Fibroblast of skin of abdomen (primary cell): ENCODE measurements at regions not wholly inside any gene's neighbourhood (a gene's known extent, or its start where the extent isn't known, plus 50 kb on each side); places are given as distances from the start of the nearest gene placed in this dataset.

Experiments used
- DNase-seq: peaks from one replicate; pipeline ENCODE4 v3.0.0-alpha.2; 2013

DNA sequence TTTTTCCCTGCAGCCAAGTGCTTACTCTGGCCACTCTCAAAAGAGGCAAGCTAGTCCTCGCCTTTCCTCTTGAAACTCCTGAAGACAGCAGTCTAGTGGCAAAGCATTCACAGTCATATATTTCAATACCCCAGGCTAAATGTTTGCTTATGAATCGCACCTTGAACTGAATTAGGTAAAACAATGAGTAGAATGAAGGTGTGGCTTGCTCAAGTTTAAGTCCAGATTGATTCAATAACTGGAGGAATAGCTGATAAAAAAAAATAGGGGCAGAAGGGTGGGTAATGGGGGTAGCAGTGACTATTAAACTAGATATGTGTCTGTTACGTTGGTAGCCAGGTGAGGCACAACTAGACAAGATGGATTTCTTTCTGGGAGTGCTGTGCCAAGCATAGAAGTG, 88.2 kb upstream of the EPB41L3 start:
- no peak for DNase-seq

DNA sequence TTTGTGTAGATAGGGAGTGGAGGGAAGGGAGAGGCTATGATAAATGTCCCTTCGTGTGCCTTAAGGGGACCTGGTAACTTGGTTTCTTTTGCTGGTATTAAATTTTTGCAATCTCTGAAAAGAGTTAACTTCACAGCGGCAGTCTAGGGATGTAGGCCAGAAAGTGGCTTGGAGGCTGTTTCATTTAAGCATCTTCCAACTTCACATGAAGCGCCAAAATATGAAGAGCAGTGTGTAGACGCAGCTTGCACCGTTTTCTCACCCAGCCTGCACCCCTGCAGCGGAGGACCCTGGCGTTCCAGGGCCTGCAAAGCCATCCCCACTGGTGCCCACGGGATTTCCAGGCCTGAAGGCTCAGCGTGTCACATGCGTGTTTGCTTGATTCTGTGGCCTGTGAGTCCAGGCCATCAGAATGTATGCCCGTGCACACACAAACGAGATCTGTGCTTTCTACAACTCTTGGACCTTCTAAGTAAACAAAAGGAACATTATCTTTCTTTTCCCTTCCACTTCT, 87.2 kb upstream of the EPB41L3 start:
- no peak for DNase-seq

DNA sequence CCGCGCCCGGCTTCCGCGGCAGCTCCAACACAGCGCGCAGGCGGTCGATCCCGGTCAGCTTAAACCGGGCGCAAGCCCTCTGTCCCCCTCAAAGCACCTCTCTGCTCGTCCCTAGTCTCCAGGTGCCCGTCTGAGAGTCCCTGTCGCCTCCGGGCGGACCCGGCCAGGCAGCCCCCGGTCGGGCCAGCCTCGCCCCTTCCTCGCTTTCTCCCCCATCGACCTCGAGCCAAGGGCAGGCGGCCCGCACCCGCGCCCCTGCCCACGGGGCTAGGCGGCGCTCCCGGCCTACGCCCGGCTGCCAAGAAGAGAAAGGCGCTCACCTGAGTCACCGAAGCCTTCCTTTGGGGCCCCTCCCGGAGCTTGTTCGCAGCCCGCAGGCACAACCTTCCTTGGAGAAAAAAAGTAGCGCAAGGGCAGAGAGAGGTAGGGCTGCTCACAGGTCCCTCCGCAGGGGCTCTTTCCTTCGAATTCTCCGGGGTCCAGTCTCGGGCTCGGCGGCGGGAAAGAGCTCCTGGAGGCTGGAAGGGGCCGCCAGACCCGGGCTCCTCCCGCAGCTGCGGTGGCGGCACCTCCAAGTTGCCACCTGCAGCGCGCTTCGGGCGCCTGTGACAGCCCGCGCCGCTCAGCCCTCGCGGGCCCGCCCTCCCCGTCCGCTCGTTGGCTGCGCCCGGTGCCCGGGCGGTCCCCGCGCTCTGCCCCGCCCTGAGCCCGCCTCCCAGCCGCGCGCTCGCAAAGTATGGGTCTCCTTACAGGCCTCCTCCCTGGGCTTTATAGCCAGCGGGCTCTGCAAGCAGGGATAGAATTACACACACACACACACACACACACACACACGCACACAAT, 86.5 kb upstream of the EPB41L3 start:
- peak; percentile 64 for DNase-seq

DNA sequence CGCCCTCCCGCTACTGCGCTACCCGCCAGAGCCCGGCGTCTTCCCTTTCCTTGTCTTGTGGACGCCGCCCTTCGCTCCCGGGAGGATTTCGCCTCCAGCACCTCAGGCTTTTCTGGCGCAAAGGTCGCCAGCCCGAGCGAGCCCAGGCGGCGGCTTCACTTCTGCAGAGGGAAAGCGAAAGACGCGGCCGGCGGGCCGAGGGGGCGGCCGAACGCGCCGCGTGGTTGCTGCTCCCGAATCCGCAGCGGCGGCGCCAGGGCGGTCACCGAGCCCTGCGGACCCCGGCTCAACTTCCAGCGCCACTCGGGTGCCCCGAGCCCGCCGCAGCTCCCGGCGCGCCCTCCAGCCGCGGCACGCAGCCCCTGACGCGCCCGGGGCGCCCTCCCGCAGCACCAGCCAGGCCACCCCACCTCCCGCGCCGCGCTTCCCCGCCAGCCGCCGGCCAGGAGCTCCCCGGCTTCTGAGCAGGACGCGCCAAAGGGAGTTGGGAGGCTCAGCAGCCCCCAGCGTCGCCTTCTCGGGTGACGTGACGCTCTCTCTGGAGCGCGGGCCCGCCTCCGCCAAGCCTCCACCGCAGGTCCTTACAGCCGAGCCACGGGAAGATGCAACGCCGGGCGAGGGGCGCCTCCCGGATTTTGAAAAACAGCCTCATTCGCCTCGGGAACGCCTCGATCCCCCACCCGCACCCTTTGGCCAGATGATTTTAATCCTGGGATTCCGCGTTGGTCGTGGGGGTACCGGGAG, 84.9 kb upstream of the EPB41L3 start:
- peak; percentile 23 for DNase-seq

DNA sequence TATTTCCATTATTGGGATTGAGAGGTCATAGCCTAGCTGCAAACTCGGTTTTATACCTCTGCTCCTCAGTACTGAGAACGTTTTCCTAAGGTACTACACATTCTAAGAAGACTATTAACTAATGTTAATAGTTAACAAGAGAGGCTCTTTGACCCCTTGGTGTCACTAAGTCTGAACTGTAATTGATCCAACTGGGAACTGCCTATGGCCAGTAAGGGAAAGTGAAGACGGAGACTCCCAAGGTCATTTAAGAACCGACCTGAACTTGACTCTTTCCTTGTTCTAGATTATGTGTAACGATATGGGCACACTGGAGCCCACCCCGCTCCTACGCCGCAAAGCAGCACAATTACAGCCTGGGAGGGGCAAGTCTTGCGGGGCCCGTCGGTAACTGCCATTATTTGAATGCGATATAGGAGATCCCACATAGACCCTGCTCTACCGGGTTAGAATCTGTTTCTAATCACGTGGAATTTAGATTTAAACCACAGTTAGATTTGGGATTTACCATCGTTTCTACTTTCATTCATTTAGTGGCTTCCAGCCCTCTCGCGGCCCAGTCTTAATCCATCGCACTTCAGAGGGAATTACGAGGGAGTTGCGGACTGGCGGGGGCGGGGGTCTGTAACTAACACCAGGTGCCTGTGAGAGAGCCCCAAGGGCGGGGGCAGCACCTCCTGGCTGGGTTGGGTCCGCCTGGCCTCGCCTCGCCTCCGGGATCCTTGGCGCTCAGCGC, 84.1 kb upstream of the EPB41L3 start:
- DNase-seq: no peak

DNA sequence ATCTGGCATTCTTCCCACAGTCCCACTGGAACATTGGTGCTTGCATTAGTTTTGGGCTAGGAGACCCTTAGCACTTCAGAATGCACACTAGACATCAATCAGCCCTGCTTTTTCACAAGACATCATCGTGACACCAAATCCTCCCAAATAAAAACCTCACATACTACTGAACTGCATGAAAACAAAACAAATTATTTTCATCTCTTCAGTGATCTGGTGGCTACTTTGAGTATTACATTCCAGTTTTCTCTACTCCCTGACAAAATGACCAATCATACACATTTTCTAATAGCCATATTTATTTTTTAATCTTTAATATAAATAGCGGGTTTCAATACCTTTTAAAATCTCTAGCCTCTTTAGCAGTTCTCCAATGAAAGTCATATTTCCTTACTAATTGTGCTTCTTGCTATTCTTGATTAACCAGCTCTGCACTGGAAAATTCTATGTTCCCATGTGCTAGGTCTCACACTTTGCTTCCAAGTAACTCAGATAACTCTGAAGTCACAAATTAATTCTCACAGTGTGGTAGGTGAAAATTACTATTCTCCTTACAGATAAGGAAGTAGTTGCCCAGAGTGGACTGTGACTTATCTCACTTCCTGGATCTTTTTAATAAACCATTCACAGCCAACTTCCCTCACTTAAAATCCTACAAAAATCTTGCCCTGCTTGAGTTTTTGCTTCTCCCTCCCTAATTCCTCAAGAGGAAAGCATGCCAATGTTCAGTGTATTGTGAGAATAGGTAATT, 82.5 kb upstream of the EPB41L3 start:
- no peak for DNase-seq

DNA sequence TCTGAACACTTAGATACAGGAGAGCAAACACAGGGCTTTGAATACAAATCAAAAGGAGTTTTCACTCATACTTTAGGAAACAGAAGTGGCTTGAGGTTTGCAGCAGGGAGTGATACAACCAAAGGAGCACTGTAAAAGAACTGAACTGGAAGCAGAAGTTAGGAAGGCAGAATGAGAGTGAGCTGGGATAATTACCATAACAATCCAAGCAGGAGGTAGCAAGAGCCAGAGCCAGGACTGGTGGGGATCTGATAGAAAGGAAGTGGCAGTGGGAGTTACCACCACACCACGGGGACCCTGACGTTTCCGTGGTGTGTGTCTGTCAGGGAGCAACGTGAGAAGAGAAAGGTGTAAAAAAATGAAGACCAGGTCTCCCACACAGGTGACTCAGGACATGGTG, 81.3 kb upstream of the EPB41L3 start:
- DNase-seq: no peak

DNA sequence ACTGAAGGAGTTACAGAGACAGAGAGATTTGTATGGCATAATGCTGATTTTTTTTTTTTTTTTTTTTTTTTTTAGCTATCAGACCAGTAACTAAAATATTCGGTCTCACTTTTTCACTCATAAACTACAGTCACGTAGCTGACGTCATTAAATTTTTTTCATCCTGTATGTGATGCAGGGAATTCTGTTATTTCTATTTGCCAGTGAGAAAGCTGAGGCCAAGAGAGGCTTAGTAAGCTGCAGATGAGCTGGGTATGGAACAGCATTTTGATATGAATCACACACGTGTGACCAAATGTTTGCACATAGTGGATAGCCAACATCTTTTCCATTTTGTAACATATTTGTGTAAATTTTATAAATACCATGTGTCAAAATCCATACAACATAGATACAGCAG, 79.1 kb upstream of the EPB41L3 start:
- no peak for DNase-seq

DNA sequence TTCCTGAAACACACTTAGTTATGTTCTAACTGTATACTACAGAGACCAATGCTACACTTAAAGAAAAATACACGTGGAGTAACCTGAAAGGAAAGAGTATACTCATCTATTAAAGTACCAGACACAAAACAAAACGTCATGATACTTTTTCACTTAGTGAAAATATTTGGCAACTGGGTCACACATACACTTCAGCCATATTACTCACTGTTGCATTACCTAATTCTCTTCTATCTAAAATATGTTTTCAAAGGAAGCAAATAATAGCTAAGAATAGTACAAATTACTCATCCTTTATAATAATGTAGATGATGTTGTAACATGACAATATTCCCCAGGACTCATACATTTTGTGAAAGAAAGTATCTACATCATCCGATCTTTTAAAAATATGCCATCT, 76.5 kb upstream of the EPB41L3 start:
- peak; percentile 44 for DNase-seq

DNA sequence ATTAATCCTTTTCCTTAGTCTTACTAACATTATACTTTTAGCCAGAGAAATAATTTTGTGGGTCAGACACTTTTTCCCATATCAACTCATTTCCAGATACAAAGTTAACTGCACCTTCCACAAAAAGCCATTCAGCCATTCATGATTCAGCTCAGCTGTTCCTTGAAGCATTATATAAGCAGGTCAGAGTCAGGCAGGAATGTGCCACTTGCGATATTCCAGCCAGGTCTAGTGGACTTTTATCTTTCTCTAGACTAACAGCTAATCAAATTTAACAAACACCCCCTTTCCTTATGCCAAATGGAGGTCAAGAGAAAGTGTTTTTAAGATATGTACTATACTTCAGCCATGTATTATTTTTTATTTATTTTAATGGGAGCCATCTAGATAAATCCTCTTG, 75.6 kb upstream of the EPB41L3 start:
- no peak for DNase-seq

DNA sequence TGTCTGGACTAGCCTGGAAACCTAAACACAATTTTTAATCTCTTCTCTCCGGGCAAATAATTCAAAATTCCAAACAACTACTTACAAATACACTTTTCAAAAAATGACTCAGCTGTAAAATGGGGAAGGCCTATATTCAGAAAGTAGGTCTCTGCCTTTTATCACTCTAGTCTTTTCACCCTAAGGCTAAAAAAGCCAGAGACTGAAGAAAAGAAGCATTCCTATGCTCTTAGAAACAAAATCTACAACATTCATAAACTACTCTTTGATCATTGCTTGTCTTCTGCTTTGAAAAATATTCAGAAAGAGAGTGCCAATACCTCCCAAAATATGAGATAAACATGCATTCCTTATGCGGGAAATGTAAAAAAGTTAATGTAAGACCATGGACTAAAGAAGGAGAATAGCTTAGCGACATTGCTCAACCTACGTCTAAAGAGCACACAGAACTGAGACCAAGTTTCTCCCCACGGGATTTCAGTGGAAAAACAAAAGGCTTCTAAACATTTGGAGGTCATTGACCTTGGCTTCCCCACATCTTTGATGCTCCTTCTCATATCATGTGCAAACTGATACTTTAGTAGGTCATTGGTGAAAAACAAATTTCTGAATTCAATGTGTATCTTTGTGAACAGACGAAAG, 74.4 kb upstream of the EPB41L3 start:
- DNase-seq: no peak

DNA sequence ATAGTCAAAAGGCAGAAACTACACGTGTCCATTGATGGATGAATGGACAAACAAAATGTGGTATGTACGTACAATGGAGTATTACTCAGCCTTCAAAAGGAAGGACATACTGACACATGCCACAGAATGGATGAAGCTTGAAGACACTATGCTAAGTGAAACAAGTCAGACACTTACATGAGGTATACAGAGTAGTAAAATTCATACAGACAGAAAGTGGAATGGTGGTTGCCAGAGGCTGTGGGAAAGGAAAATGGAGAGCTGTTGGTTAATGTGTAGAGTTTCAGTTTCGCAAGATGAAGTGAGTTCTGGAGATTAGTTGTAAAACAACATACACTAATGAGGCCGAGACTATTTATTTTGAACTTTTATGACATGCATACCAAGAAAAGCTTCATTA, 67.4 kb upstream of the EPB41L3 start:
- no peak for DNase-seq

DNA sequence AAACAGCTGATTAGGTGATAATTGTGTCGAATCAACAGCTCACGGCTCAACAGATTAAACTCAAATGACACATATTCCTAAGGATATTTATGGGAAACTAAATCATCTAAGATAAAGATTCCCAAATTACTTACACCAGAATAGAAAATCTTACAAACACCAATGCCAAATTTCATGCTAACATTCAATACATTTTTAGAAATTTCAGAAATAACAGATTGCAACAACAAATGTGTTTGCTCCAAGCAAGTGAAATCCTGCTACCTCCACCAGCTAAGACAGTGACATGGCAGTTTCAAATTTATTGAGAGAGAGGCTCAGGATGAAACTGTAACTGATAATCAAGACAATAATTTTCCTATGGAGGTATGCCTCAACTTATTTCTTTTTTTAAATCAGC, 65.0 kb upstream of the EPB41L3 start:
- no peak for DNase-seq

DNA sequence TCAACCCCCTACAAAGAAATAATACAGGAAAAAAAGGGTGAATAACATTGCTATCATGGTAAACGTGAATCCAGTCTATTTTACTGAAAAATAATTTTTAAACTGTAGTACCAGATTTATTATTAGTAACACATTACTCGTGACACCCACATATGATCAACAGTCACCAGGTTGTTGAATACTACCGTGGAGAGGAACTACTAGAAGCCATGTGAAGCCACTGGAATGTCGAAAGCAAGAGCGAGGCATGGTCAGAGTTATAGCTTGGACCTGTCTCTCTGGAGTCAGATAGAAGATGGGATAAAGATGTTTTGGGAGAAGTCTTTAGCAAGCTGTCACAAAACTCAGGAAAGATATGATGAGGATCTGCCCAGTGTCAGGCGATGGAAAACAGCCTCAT, 63.2 kb upstream of the EPB41L3 start:
- no peak for DNase-seq

DNA sequence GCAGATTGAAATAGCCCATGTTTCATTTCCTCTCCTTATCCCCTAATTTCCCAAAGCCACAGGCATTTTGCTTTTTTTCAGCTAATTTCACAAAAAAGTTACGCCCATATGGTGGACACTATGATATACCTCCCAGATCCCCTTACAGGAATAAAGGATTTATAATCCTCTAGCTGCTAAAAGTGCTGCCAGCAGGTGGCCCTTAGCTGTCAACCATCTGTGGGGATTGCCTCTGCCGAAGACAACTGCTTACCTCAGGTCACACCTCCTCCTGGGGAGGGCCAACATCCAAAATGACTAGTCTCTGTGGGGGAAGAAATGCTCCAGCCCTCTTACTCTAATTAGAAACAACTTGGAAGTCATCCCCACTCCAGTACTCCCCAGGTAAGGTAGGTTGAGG, 61.0 kb upstream of the EPB41L3 start:
- DNase-seq: no peak

DNA sequence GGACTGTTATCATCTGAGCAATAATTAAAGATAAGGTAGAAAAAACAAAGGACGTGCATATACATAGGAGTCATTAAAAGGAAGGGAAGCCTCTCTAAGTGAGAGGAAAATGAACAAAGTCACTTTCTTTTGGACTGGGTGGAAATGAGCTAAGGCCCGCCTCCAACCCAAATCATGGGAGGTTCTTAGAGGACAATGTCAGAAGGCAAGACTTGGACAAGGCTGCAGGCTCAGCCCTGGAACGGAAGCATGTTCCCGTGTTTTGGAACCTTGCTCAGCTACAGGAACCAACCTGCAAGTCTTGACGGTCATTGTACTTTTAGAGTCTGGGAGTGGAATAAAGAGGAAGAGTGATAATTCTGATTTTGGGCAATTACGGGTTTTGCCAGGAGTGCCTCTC, 59.4 kb upstream of the EPB41L3 start:
- no peak for DNase-seq

DNA sequence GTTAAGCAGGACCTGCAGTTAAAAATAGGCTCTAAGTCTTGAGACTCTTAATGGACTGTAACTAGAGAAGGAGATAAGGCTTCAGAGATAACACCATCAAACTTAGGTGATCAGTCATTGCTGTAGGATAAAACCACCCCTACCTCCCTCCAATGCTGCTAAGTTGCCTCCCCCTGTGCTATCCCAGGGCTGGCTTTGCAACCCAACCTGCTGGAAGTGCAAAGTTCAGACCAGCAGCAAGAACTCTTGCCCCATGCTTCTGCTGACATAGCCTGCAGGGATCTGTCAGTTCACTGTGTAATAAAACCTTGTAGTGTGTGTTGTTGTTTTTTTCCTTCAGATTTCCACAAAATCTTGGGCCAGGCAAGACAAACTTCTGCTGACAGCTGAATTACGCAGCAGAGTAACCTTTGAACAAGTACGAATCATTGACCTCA, 57.4 kb upstream of the EPB41L3 start:
- DNase-seq: no peak

DNA sequence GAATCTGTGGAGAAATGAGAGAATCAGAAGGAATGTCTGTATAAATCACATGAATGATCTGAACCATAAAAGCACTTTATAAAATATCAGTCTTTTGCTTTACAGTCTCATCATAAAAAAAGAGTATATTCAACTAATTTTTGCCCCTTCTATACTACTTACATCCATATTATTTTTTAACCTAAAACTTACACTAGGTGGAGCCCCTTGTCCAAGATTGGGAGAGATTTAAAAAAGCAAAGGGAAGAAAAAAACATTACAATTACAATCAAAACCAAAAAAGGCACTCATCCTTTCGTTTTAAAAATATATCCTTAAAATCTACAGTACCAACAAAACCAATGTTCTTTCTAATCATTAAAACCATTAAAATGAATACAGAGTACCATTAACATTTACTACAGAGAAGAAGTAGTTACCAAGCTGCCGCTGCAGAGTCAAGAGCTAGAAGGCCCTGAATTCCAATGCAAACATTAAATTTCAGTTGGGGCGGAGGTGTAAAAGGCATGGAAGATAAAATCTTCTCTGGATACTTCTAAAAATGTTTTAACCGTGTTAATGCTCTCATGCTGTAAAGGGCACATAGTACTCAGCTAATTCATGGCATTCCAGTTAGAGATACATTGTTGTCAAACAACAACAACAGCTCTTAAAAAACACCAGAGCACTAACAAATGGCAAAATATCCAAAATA, 56.7 kb upstream of the EPB41L3 start:
- DNase-seq: peak; percentile 26

DNA sequence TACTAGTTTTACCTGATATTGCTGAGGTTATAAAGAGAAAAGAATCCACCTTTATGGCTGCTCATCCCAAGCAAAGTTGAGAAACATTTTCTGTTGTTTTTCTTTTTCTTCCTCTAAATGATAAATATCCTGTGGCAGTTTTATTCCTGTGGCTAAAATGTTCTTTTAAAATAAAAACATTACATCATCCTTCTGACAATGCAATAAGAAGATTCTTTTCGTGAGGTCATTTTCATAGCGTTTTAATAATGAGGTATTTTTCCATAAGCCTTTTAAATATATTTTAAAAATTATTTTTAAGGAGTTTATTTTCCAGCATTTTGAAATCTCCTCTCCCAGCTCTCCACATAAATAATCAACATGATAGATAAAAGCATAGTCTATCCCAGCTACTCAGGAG, 52.8 kb upstream of the EPB41L3 start:
- no peak for DNase-seq
